ENCODE measurements at regions not wholly inside any gene's neighbourhood (a gene's known extent, or its start where the extent isn't known, plus 50 kb on each side); places are given as distances from the start of the nearest gene placed in this dataset.

GRCh38 chr4:59979061-59979460, 1221.1 kb upstream of the ADGRL3 start:
- DNase-seq (no peak), ATAC-seq (ENCODE audit: low read depth) (no peak)
- H3K9me3 Mint-ChIP-seq = no peaks in the 10 kb centered on the region
- no peak overlapping the region for H3K4me3 Mint-ChIP-seq
- H3K36me3 Mint-ChIP-seq (ENCODE audit: low read depth) = no peaks in the 10 kb centered on the region
- H3K27ac Mint-ChIP-seq = no peak overlapping the region
- no peaks in the 10 kb centered on the region for H3K27me3 Mint-ChIP-seq
- ChIA-PET CTCF (no interaction called here), POLR2A (no interaction called here)
- H3K4me1 Mint-ChIP-seq = no peaks in the 10 kb centered on the region
- intact Hi-C loops (cut with micrococcal nuclease) = no loop called here
- TF ChIP-seq, protein P1, sequence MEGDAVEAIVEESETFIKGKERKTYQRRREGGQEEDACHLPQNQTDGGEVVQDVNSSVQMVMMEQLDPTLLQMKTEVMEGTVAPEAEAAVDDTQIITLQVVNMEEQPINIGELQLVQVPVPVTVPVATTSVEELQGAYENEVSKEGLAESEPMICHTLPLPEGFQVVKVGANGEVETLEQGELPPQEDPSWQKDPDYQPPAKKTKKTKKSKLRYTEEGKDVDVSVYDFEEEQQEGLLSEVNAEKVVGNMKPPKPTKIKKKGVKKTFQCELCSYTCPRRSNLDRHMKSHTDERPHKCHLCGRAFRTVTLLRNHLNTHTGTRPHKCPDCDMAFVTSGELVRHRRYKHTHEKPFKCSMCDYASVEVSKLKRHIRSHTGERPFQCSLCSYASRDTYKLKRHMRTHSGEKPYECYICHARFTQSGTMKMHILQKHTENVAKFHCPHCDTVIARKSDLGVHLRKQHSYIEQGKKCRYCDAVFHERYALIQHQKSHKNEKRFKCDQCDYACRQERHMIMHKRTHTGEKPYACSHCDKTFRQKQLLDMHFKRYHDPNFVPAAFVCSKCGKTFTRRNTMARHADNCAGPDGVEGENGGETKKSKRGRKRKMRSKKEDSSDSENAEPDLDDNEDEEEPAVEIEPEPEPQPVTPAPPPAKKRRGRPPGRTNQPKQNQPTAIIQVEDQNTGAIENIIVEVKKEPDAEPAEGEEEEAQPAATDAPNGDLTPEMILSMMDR (IDR thresholded peaks at IDR 0.05) = no peak

- no peaks in the 10 kb centered on the region for H3K4me1 Mint-ChIP-seq
- H3K27ac Mint-ChIP-seq = no peak overlapping the region
- ATAC-seq (ENCODE audit: low read depth) (no peak), DNase-seq (no peak)
- ChIA-PET POLR2A (no interaction called here), CTCF (no interaction called here)
- TF ChIP-seq, protein P1 (IDR thresholded peaks at IDR 0.05) = no peak
- H3K4me3 Mint-ChIP-seq = no peak overlapping the region
- H3K36me3 Mint-ChIP-seq (ENCODE audit: low read depth) = no peaks in the 10 kb centered on the region
- H3K27me3 Mint-ChIP-seq = no peaks in the 10 kb centered on the region
- intact Hi-C loops (cut with micrococcal nuclease) = no loop called here
- H3K9me3 Mint-ChIP-seq = no peaks in the 10 kb centered on the region
Measured at GRCh38 chr4:59983852-59984251, 1216.3 kb upstream of the ADGRL3 start.

DNA sequence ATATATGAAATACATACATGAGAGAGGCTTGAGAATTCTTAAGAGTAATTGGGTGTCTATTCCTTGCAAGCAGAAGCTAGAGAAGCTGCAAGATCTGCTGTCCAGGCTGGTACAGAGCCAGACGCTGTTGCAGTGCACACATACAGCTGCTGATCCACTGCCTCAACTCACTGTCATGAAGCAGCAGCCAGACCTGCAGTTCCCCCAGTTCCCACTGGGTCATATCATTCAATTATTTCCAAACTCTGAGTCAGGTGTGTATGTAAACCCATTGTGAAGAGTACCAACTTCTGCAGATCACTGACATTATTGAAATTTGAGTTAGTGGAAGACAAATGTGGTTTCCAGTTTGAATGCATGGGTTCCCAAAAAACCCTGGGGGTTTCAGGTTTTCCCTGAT, 1212.8 kb upstream of the ADGRL3 start:
- no peak overlapping the region for H3K4me3 Mint-ChIP-seq
- no peaks in the 10 kb centered on the region for H3K27me3 Mint-ChIP-seq
- H3K27ac Mint-ChIP-seq = no peak overlapping the region
- ChIA-PET POLR2A (no interaction called here), CTCF (no interaction called here)
- intact Hi-C loops (cut with micrococcal nuclease) = no loop called here
- H3K36me3 Mint-ChIP-seq (ENCODE audit: low read depth) = no peaks in the 10 kb centered on the region
- no peak for DNase-seq
- TF ChIP-seq, protein P1 (IDR thresholded peaks at IDR 0.05) = no peak
- H3K4me1 Mint-ChIP-seq = no peaks in the 10 kb centered on the region
- no peak for ATAC-seq (ENCODE audit: low read depth)
- H3K9me3 Mint-ChIP-seq = peaks cover 4% of the 10 kb centered on the region

DNA sequence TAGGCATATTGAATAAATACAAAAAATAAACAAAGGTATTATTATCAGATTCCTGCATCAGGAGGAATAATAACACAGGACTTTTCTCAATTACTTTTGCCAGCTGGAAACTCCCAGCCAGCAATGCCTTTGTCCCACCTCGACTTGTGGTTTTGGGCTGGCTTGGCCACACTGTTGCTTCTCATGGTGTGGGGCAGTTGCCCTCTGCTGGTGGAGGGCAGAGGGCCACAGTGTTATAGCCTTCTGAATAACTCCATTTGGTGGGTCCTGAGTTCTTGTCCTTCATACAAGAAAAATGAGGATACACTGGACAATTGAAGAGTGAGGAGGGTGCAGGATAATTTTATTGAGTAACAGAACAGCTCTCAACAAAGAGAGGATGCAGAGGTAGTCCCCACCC, 1206.0 kb upstream of the ADGRL3 start:
- ATAC-seq (ENCODE audit: low read depth) (no peak), DNase-seq (no peak)
- no peaks in the 10 kb centered on the region for H3K36me3 Mint-ChIP-seq (ENCODE audit: low read depth)
- TF ChIP-seq, protein P1 (IDR thresholded peaks at IDR 0.05) = no peak
- intact Hi-C loops (cut with micrococcal nuclease) = no loop called here
- H3K4me1 Mint-ChIP-seq = no peaks in the 10 kb centered on the region
- H3K4me3 Mint-ChIP-seq = no peak overlapping the region
- H3K9me3 Mint-ChIP-seq = peaks cover 22% of the 10 kb centered on the region
- POLR2A ChIA-PET = no interaction called here
- CTCF ChIA-PET = no interaction called here
- no peaks in the 10 kb centered on the region for H3K27me3 Mint-ChIP-seq
- no peak overlapping the region for H3K27ac Mint-ChIP-seq

GRCh38 chr4:60002603-60003337, 1197.4 kb upstream of the ADGRL3 start:
- Mint-ChIP-seq H3K36me3 (ENCODE audit: low read depth) (no peaks in the 10 kb centered on the region), H3K4me1 (no peaks in the 10 kb centered on the region), H3K27ac (no peak overlapping the region), H3K27me3 (no peaks in the 10 kb centered on the region), H3K9me3 (peaks cover 11% of the 10 kb centered on the region), H3K4me3 (no peak overlapping the region)
- CTCF ChIA-PET = no interaction called here
- ATAC-seq (ENCODE audit: low read depth) (no peak), DNase-seq (no peak)
- POLR2A ChIA-PET = no interaction called here
- TF ChIP-seq, protein P1 (IDR thresholded peaks at IDR 0.05) = no peak
- intact Hi-C loops (cut with micrococcal nuclease) = no loop called here
